Sigmoid colon (tissue), 6 donors: ENCODE measurements at regions not wholly inside any gene's neighbourhood (a gene's known extent, or its start where the extent isn't known, plus 50 kb on each side); places are given as distances from the start of the nearest gene placed in this dataset.

Experiments
- DNase-seq: peaks from one replicate; pipeline ENCODE4 v3.0.0-alpha.2; 2019
- H3K27ac ChIP-seq, 4 donors: fragments of 200-600 bp; sonication (generic); one replicate each; pipeline ENCODE4 v1.5.1; 2016 to 2019; ENCODE audit warnings: mild to moderate bottlenecking in 1 of 4
- H3K27me3 ChIP-seq, 3 donors: fragments of 200-600 bp; sonication (generic); one replicate each; pipeline ENCODE4 v1.5.1; 2019; ENCODE audit warnings: mild to moderate bottlenecking in 1 of 3
- H3K36me3 ChIP-seq, 4 donors: fragments of 200-600 bp; sonication (generic); one replicate each; pipeline ENCODE4 v1.5.1; 2016 to 2019
- H3K4me1 ChIP-seq, 4 donors: fragments of 200-600 bp; sonication (generic); one replicate each; pipeline ENCODE4 v1.5.1; 2017 to 2019
- H3K4me3 ChIP-seq, 4 donors: fragments of 200-600 bp; sonication (generic); one replicate each; pipeline ENCODE4 v1.5.1; 2017 to 2019; ENCODE audit warnings: mild to moderate bottlenecking in 2 of 4, moderate library complexity in 1 of 4
- H3K9me3 ChIP-seq, 4 donors: fragments of 200-600 bp in 3 of 4; sonication (generic) in 3 of 4; one replicate each; pipeline versions ENCODE4 v1.5.1 to v1.6.1; 2013 to 2019
- EP300 ChIP-seq, 4 donors: sonication (generic); formaldehyde crosslinking; IDR thresholded peaks; one replicate each; pipeline ENCODE4 v1.6.1; 2017; ENCODE audit warnings: antibody characterized with exemption in 4 of 4
- POLR2A ChIP-seq, 2 donors: fragments of 450-650 bp; IDR thresholded peaks; one replicate each; pipeline ENCODE4 v1.6.1; 2016; ENCODE audit warnings: antibody characterized with exemption in 2 of 2, mild to moderate bottlenecking in 2 of 2, moderate library complexity in 2 of 2
- POLR2AphosphoS5 ChIP-seq, 4 donors: sonication (generic); formaldehyde crosslinking; IDR thresholded peaks; one replicate each; pipeline ENCODE4 v1.6.1; 2017; ENCODE audit warnings: antibody characterized with exemption in 4 of 4
- WGBS, 2 donors: extraction: QIAGEN DNeasy Blood & Tissue Kit; methylation state at CpG; one replicate each; pipeline ENCODE4 v1.1.7; 2013; 5-methylcytosine and 5-hydroxymethylcytosine counted together
- intact Hi-C: fragments of 100-400 bp; cut with DNase I; formaldehyde crosslinking; loops from one replicate; pipeline ENCODE4 v1.15.1; 2023
- TF ChIP-seq, protein P1 (sequence below), 4 experiments: fragments of 450-650 bp in 3 of 4; fragments of 200-600 bp in 1 of 4; IDR thresholded peaks; one replicate each; pipeline ENCODE4 v1.5.1; 2016 to 2019; ENCODE audit warnings: antibody characterized with exemption in 4 of 4, mild to moderate bottlenecking in 3 of 4, moderate library complexity in 2 of 4
- donor health status: healthy with polysubstance abuse.
- donor health status: healthy.

- 87 to 91% methylated on average over 4 of the region's 4 CpGs for WGBS, 2 donors
- intact Hi-C loops, result no loop called here
- no peak for TF ChIP-seq POLR2AphosphoS5 (IDR thresholded peaks at IDR 0.05)
- TF ChIP-seq, protein P1, sequence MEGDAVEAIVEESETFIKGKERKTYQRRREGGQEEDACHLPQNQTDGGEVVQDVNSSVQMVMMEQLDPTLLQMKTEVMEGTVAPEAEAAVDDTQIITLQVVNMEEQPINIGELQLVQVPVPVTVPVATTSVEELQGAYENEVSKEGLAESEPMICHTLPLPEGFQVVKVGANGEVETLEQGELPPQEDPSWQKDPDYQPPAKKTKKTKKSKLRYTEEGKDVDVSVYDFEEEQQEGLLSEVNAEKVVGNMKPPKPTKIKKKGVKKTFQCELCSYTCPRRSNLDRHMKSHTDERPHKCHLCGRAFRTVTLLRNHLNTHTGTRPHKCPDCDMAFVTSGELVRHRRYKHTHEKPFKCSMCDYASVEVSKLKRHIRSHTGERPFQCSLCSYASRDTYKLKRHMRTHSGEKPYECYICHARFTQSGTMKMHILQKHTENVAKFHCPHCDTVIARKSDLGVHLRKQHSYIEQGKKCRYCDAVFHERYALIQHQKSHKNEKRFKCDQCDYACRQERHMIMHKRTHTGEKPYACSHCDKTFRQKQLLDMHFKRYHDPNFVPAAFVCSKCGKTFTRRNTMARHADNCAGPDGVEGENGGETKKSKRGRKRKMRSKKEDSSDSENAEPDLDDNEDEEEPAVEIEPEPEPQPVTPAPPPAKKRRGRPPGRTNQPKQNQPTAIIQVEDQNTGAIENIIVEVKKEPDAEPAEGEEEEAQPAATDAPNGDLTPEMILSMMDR (IDR thresholded peaks at IDR 0.05), result no peak
- no peak for TF ChIP-seq POLR2A (IDR thresholded peaks at IDR 0.05)
- no peak for TF ChIP-seq EP300 (IDR thresholded peaks at IDR 0.05)
Observed at GRCh38 chr6:154614641-154615040, 104.2 kb upstream of the CNKSR3 start.

GRCh38 chr6:154615483-154616025 is 105.1 kb upstream of the CNKSR3 start:
- H3K27ac ChIP-seq, result no peak overlapping the region
- no peaks in the 10 kb centered on the region for H3K36me3 ChIP-seq
- no peaks in the 10 kb centered on the region for H3K9me3 ChIP-seq
- 17 to 61% methylated on average over 16 of the region's 16 CpGs for WGBS, 2 donors
- no peaks in the 10 kb centered on the region for H3K27me3 ChIP-seq
- TF ChIP-seq EP300 (IDR thresholded peaks at IDR 0.05) (no peak), POLR2A (IDR thresholded peaks at IDR 0.05) (no peak), POLR2AphosphoS5 (IDR thresholded peaks at IDR 0.05) (no peak)
- TF ChIP-seq, protein P1 (IDR thresholded peaks at IDR 0.05), result peak in 1 of 4 experiments; percentile 17
- H3K4me3 ChIP-seq, result no peak overlapping the region
- intact Hi-C loops, result no loop called here
- DNase-seq, result peak; percentile 85
- H3K4me1 ChIP-seq, result peaks cover 0 to 5% (median 0%) of the 10 kb centered on the region in 4 donors

More at GRCh38 chr6:154614641-154615040, 104.2 kb upstream of the CNKSR3 start:
- Histone ChIP-seq H3K9me3 (no peaks in the 10 kb centered on the region), H3K27me3 (no peaks in the 10 kb centered on the region), H3K4me1 (peaks cover 0 to 5% (median 0%) of the 10 kb centered on the region in 4 donors), H3K36me3 (no peaks in the 10 kb centered on the region), H3K4me3 (no peak overlapping the region), H3K27ac (no peak overlapping the region)
- DNase-seq, result no peak

DNA sequence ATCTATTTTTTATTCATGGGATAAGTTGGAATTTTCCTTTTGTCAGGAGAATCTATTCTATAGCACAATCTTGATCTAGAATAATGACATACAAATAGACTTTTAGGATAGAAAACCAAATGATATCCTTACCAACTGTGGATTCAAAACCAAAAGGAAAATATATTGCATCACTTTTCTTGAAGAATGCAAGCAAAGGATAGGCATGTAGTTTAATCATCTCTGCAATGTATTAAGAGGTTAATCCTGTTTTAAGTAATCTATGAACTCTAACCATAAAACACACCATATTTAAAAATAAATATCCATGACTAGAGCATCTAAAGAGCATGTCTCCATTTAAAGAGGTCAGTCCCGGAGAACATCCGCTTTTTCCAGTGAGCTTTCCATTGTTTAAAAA is 106.7 kb upstream of the CNKSR3 start:
- no peak for DNase-seq
- H3K36me3 ChIP-seq, result no peaks in the 10 kb centered on the region
- TF ChIP-seq, protein P1 (IDR thresholded peaks at IDR 0.05), result no peak
- TF ChIP-seq POLR2AphosphoS5 (IDR thresholded peaks at IDR 0.05) (no peak), EP300 (IDR thresholded peaks at IDR 0.05) (no peak), POLR2A (IDR thresholded peaks at IDR 0.05) (no peak)
- H3K27ac ChIP-seq, result no peak overlapping the region
- H3K27me3 ChIP-seq, result no peaks in the 10 kb centered on the region
- no peaks in the 10 kb centered on the region for H3K9me3 ChIP-seq
- peaks cover 0 to 5% (median 0%) of the 10 kb centered on the region in 4 donors for H3K4me1 ChIP-seq
- WGBS, 2 donors, result 93 to 96% methylated on average over 2 of the region's 2 CpGs
- intact Hi-C loops, result no loop called here
- no peak overlapping the region for H3K4me3 ChIP-seq

GRCh38 chr6:154619146-154619545 is 108.7 kb upstream of the CNKSR3 start:
- Histone ChIP-seq H3K9me3 (no peaks in the 10 kb centered on the region), H3K4me1 (peaks cover 0 to 5% (median 0%) of the 10 kb centered on the region in 4 donors), H3K27ac (no peak overlapping the region), H3K36me3 (no peaks in the 10 kb centered on the region), H3K27me3 (no peaks in the 10 kb centered on the region), H3K4me3 (no peak overlapping the region)
- TF ChIP-seq POLR2AphosphoS5 (IDR thresholded peaks at IDR 0.05) (no peak), EP300 (IDR thresholded peaks at IDR 0.05) (no peak), POLR2A (IDR thresholded peaks at IDR 0.05) (no peak)
- TF ChIP-seq, protein P1 (IDR thresholded peaks at IDR 0.05), result no peak
- intact Hi-C loops, result no loop called here
- no peak for DNase-seq
- WGBS, 2 donors, result 58 to 81% methylated on average over 5 of the region's 5 CpGs

DNA sequence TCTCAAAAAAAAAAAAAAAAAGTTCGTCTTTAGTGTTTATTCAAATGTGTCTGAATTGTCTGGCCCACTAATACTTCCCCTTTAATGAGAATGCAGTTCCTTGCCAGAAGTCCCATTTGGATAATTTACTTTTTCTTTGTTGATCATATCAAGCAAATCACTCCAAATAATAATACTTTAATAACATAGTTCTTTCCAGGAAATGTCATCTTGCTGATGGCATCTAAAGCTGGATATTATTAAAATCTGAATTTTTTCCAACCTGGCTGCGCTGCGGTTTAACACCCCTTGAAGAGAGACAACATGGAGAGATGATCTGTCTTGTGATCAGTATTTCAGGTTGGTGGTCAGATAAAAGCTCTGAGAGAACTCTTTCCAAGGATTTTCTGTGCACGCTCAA is 111.2 kb upstream of the CNKSR3 start:
- no peaks in the 10 kb centered on the region for H3K9me3 ChIP-seq
- TF ChIP-seq POLR2AphosphoS5 (IDR thresholded peaks at IDR 0.05) (no peak), EP300 (IDR thresholded peaks at IDR 0.05) (no peak), POLR2A (IDR thresholded peaks at IDR 0.05) (no peak)
- TF ChIP-seq, protein P1 (IDR thresholded peaks at IDR 0.05), result no peak
- H3K36me3 ChIP-seq, result no peaks in the 10 kb centered on the region
- 82 to 89% methylated on average over 4 of the region's 4 CpGs for WGBS, 2 donors
- DNase-seq, result no peak
- intact Hi-C loops, result no loop called here
- H3K4me3 ChIP-seq, result no peak overlapping the region
- no peaks in the 10 kb centered on the region for H3K27me3 ChIP-seq
- H3K27ac ChIP-seq, result no peak overlapping the region
- no peaks in the 10 kb centered on the region for H3K4me1 ChIP-seq
